ENCODE measurements at regions not wholly inside any gene's neighbourhood (a gene's known extent, or its start where the extent isn't known, plus 50 kb on each side); places are given as distances from the start of the nearest gene placed in this dataset.
"Not testable (repeated sequence)": the region's sequence is repeated elsewhere in the genome, so short reads cannot be mapped to it uniquely, and the experiment has no call there.

GRCh38 chr6:4677011-4677750, 99.0 kb upstream of the CDYL start:
- DNase-seq (ENCODE audit: low read depth, low spot score) = no peak

GRCh38 chr6:4676016-4676415, 100.2 kb upstream of the CDYL start:
- no peak for DNase-seq (ENCODE audit: low read depth, low spot score)

GRCh38 chr6:4675121-4675520, 101.1 kb upstream of the CDYL start:
- DNase-seq (ENCODE audit: low read depth, low spot score) = no peak

GRCh38 chr6:4673861-4674260, 102.3 kb upstream of the CDYL start:
- DNase-seq (ENCODE audit: low read depth, low spot score) = no peak

GRCh38 chr6:4672772-4673171, 103.4 kb upstream of the CDYL start:
- DNase-seq (ENCODE audit: low read depth, low spot score) = no peak

- no peak for DNase-seq (ENCODE audit: low read depth, low spot score)
Observed at GRCh38 chr6:4671587-4672115, 104.6 kb upstream of the CDYL start.

- DNase-seq (ENCODE audit: low read depth, low spot score) = no peak
Observed at GRCh38 chr6:4670824-4671409, 105.3 kb upstream of the CDYL start.

GRCh38 chr6:4670290-4670689, 105.9 kb upstream of the CDYL start:
- no peak for DNase-seq (ENCODE audit: low read depth, low spot score)

GRCh38 chr6:4668271-4669179, 107.7 kb upstream of the CDYL start:
- DNase-seq (ENCODE audit: low read depth, low spot score) = no peak

GRCh38 chr6:4667591-4667990, 108.6 kb upstream of the CDYL start:
- no peak for DNase-seq (ENCODE audit: low read depth, low spot score)

GRCh38 chr6:4666886-4667513, 109.2 kb upstream of the CDYL start:
- no peak for DNase-seq (ENCODE audit: low read depth, low spot score)

- no peak for DNase-seq (ENCODE audit: low read depth, low spot score)
Observed at GRCh38 chr6:4665489-4666417, 110.5 kb upstream of the CDYL start.

GRCh38 chr6:4664911-4665310, 111.3 kb upstream of the CDYL start:
- DNase-seq (ENCODE audit: low read depth, low spot score) = no peak

GRCh38 chr6:4664117-4664626, 112.0 kb upstream of the CDYL start:
- no peak for DNase-seq (ENCODE audit: low read depth, low spot score)

- no peak for DNase-seq (ENCODE audit: low read depth, low spot score)
Observed at GRCh38 chr6:4662886-4663285, 113.3 kb upstream of the CDYL start.

GRCh38 chr6:4661391-4661790, 114.8 kb upstream of the CDYL start:
- no peak for DNase-seq (ENCODE audit: low read depth, low spot score)

GRCh38 chr6:4660377-4661321, 115.6 kb upstream of the CDYL start:
- DNase-seq (ENCODE audit: low read depth, low spot score) = no peak

GRCh38 chr6:4659719-4660118, 116.5 kb upstream of the CDYL start:
- not testable (repeated sequence) for DNase-seq (ENCODE audit: low read depth, low spot score)

- no peak for DNase-seq (ENCODE audit: low read depth, low spot score)
Observed at GRCh38 chr6:4658486-4658885, 117.7 kb upstream of the CDYL start.
